IPS-15b (cell line): ENCODE measurements at regions not wholly inside any gene's neighbourhood (a gene's known extent, or its start where the extent isn't known, plus 50 kb on each side); places are given as distances from the start of the nearest gene placed in this dataset.
"Not testable (repeated sequence)": the region's sequence is repeated elsewhere in the genome, so short reads cannot be mapped to it uniquely, and the experiment has no call there.

Source experiments
- H3K27me3 ChIP-seq: one replicate; pipeline ENCODE4 v1.6.1; 2013; ENCODE audit warnings: low read length; ENCODE audit not compliant: control insufficient read depth, insufficient read depth
- H3K36me3 ChIP-seq: one replicate; pipeline ENCODE4 v1.6.1; 2013; ENCODE audit warnings: low read length; ENCODE audit not compliant: control insufficient read depth, insufficient read depth
- H3K4me1 ChIP-seq: one replicate; pipeline ENCODE4 v1.6.1; 2013; ENCODE audit warnings: mild to moderate bottlenecking, low read length; ENCODE audit not compliant: control insufficient read depth, insufficient read depth
- H3K4me3 ChIP-seq: one replicate; pipeline ENCODE4 v1.5.1; 2013; ENCODE audit warnings: low read depth, low read length
- H3K9ac ChIP-seq: one replicate; pipeline ENCODE4 v1.6.1; 2013; ENCODE audit warnings: low read depth, mild to moderate bottlenecking, low read length
- H3K9me3 ChIP-seq: one replicate; pipeline ENCODE4 v1.6.1; 2013; ENCODE audit warnings: mild to moderate bottlenecking, low read length; ENCODE audit not compliant: control insufficient read depth, insufficient read depth

DNA sequence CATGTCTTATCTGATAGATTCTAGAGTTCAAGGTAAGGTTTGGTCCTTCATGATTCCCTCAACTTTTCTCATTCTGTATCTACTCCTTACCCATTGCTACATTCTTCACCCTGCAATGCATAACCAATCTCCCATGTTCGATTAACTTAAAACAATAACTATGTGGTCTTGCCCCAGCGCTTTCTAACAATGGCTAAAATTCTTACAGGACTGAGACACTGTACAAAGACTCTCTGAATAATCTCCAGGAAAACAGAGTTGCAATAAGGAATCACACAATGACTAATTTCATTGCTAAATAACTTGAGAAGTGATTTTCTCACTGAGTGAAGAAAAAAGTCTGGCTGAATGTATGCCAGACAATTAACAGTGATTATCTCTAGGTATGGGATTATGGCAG, 69.6 kb upstream of the FAM174B start:
- Histone ChIP-seq H3K36me3 (no peaks in the 10 kb centered on the region), H3K27me3 (no peaks in the 10 kb centered on the region), H3K9ac (no peak overlapping the region), H3K4me3 (no peak overlapping the region), H3K9me3 (no peaks in the 10 kb centered on the region), H3K4me1 (no peaks in the 10 kb centered on the region)

DNA sequence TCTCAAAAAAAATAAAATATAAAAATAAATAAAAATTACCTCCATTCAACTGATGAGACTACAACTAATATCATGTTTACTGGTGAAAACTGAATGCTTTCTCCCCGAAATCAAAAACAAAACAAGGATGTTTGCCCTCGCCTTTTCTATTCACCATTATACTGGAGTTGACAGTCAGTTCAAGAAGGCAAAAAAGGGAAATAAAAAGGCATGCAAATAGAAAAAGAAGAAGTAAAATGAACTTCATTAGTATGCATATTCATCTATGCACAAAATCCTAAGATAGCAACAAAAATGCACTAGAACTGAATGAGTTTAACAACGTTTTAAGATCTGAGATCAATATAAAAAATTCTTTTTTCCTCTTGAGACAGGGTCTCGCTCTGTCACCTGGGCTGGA, 72.7 kb upstream of the FAM174B start:
- Histone ChIP-seq H3K4me3 (no peak overlapping the region), H3K9ac (no peak overlapping the region)

DNA sequence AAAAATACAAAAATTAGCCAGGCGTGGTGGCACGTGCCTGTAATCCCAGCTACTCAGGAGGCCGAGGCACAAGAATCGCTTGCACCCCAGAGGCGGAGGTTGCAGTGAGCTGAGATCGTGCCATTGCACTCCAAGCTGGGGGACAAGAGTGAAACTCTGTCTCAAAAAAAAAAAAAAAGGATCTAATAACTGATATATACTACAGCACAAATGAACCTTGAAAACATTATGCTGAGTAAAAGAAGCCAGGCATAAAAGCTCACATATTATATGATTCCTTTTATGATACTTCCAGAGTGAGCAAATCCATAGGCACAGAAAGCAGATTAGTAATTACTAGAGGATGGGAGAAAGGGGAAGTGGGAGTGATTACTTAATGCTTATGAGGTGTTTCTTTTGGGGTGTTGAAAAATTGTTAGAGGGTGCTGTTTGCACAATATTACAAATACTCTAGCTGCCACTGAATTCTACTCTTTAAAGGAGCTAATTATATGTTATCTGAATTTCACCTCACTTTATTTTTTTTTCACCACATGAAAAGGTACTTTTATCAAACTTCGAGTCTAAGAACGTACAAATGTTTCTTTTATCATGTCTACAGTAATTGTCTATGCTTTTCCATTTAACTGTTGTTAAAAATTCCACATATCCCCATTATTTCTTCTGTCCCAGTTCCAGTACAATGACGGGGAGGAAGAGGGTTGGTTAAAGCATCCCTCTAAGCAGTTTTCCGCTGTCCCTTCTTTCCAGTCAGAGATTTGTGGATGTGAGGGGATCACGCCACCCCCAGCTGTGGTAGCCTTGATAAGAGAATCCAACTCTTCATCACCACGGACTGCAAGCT, 77.7 kb upstream of the FAM174B start:
- no peaks in the 10 kb centered on the region for H3K4me1 ChIP-seq
- peak overlapping the region; percentile 45 for H3K4me3 ChIP-seq
- H3K27me3 ChIP-seq: no peaks in the 10 kb centered on the region
- no peak overlapping the region for H3K9ac ChIP-seq
- no peaks in the 10 kb centered on the region for H3K9me3 ChIP-seq
- no peaks in the 10 kb centered on the region for H3K36me3 ChIP-seq

More for the DNA sequence above, 72.7 kb upstream of the FAM174B start:
- Histone ChIP-seq H3K9me3 (no peaks in the 10 kb centered on the region), H3K27me3 (no peaks in the 10 kb centered on the region), H3K36me3 (no peaks in the 10 kb centered on the region), H3K4me1 (no peaks in the 10 kb centered on the region)

DNA sequence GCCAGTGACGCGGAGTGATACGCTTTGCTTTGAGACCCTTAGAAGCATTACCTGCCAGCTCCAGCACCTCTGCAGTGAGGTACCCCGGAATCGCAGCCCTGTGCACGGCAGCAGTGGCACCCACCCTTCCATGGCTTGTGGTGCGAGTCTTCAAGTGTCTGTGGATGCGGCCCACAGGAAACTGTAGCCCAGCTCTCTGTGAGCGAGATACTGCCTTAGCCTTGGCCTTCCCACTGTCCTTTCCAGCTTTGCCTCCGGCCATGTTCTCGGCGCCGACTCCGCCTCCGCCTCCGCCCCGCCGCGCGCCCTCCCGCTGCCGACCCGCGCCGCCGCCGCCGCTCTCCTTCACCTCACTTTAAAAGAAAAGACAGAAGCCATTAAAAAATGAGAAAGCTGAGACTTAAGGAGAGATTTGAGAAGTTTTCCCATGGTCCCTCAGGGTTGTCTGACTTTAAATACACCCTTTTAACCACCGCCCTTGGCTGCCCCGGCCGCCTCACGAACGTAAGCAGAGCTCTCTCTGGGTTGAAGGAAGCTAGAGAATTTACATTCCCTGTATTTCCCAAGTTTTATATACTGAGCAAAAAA, 78.5 kb upstream of the FAM174B start:
- H3K36me3 ChIP-seq: no peaks in the 10 kb centered on the region
- no peaks in the 10 kb centered on the region for H3K4me1 ChIP-seq
- H3K9me3 ChIP-seq: no peaks in the 10 kb centered on the region
- no peak overlapping the region for H3K9ac ChIP-seq
- H3K4me3 ChIP-seq: peak overlapping the region; percentile 45
- no peaks in the 10 kb centered on the region for H3K27me3 ChIP-seq

DNA sequence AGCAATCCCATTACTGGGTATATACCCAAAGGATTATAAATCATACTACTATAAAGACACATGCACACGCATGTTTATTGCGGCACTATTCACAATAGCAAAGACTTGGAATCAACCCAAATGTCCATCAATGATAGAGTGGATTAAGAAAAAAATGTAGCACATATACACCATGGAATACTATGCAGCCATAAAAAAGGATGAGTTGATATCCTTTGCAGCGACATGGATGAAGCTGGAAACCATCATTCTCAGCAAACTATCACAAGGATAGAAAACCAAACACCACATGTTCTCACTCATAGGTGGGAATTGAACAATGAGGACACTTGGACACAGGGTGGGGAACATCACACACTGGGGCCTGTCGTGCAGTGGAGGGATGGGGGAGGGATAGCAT, 83.7 kb upstream of the FAM174B start:
- peaks cover 13% of the 10 kb centered on the region for H3K4me1 ChIP-seq
- not testable (repeated sequence) for H3K4me3 ChIP-seq, H3K36me3 ChIP-seq, H3K9ac ChIP-seq, H3K9me3 ChIP-seq, H3K27me3 ChIP-seq

DNA sequence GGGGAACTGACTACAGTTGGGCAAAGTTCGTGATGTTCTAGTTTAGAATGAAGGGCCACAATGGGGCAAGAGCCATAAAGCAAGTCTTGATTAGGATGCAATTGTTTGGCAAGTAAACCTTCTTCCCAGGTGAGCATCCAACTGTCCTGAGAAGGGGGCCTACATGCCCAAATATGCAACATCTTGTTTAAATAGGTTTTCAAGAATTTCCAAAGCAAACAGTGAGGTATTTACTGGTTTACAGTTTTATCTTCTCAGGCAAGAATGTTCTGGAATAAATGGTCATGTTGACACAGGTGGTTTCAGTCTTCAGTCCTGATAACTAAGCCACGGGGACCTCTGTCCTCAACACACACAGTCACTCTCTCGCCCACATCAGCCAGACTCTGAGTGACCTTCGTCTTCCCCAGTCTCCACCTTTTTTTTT, 90.3 kb upstream of the FAM174B start:
- H3K4me3 ChIP-seq: no peak overlapping the region
- H3K27me3 ChIP-seq: no peaks in the 10 kb centered on the region
- H3K9ac ChIP-seq: no peak overlapping the region
- peaks cover 13% of the 10 kb centered on the region for H3K4me1 ChIP-seq
- no peaks in the 10 kb centered on the region for H3K36me3 ChIP-seq
- H3K9me3 ChIP-seq: no peaks in the 10 kb centered on the region

DNA sequence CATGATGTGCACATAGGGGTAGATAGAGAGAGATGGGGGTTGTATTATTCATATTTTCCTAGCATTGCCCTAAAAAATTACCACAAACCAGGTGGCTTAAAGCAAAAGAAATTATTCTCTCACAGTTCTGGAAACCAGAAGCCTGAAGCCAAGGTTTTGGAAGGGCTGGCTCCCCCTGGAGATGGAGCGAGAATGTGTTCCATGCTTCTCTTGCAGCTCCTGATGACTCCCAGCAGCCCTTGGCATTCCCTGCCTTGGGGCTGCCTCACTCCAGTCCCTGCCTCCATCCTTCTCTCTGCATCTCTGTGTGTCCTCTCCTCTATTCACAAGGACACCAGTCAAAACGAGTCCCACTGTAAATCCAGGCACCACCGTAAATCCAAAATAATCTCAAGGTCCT, 91.5 kb upstream of the FAM174B start:
- Histone ChIP-seq H3K27me3 (no peaks in the 10 kb centered on the region), H3K9me3 (no peaks in the 10 kb centered on the region), H3K36me3 (no peaks in the 10 kb centered on the region), H3K4me1 (peaks cover 13% of the 10 kb centered on the region), H3K9ac (no peak overlapping the region), H3K4me3 (no peak overlapping the region)

DNA sequence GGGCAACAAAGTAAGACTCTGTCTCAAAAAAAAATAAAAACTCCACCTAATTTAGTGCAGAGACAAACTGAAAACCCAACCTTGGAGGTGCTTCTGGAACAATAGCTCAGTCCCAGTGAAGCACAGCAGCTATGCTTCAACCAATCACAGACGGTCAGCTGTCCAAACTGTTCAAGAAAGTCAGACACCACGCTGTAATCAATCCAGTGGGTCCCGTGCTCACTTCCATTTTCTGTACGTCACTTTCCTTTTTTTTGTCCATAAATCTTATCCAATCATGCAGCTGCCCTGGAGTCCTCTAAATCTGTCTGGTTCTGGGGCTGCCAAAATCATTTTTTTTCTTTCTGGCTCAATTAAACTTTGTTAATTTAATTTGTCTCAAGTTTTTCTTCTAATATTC, 93.6 kb upstream of the FAM174B start:
- Histone ChIP-seq H3K4me1 (no peaks in the 10 kb centered on the region), H3K27me3 (no peaks in the 10 kb centered on the region), H3K4me3 (no peak overlapping the region), H3K9ac (no peak overlapping the region), H3K9me3 (no peaks in the 10 kb centered on the region), H3K36me3 (no peaks in the 10 kb centered on the region)

DNA sequence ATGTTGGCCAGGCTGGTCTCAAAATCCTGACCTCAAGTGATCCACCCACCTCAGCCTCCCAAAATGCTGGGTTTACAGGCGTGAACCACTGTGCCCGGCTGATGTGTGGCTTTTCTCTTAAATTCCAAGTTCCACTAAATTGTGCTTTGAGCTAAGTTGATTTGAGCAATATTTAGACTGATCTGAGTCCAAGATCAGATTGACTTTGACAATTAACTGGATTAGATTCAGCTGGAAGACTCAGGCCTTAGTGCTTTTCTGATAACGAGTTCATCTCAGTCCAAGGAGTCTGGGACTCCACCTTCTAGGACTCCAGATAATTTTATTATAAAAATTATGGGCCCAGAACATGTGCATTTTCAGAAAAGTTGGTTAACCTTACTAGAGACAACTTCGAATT, 94.4 kb upstream of the FAM174B start:
- Histone ChIP-seq H3K4me1 (no peaks in the 10 kb centered on the region), H3K27me3 (no peaks in the 10 kb centered on the region)

DNA sequence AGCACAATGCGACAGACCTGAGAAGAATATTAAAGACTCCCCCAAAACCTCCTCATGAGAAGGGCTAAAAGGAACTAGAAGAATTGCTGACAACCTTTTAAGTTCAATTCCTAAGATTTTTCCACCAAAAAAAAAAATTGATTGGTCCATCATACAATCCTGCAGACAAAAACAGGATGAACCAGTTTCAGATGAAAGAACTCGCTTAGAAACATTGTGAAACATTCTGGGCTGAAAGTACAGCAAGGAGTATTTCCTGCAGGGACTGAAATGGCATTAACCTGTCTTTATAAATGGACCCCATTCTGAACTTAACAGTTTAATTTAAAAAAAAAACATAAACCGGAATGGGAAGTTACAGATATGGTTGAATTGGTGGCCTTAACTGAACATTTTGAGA, 96.0 kb upstream of the FAM174B start:
- H3K27me3 ChIP-seq: no peaks in the 10 kb centered on the region
- H3K36me3 ChIP-seq: no peaks in the 10 kb centered on the region
- H3K4me1 ChIP-seq: no peaks in the 10 kb centered on the region
- no peak overlapping the region for H3K9ac ChIP-seq
- no peaks in the 10 kb centered on the region for H3K9me3 ChIP-seq
- H3K4me3 ChIP-seq: no peak overlapping the region

More for the DNA sequence above, 94.4 kb upstream of the FAM174B start:
- H3K4me3 ChIP-seq: no peak overlapping the region
- no peaks in the 10 kb centered on the region for H3K36me3 ChIP-seq
- H3K9ac ChIP-seq: no peak overlapping the region
- no peaks in the 10 kb centered on the region for H3K9me3 ChIP-seq

DNA sequence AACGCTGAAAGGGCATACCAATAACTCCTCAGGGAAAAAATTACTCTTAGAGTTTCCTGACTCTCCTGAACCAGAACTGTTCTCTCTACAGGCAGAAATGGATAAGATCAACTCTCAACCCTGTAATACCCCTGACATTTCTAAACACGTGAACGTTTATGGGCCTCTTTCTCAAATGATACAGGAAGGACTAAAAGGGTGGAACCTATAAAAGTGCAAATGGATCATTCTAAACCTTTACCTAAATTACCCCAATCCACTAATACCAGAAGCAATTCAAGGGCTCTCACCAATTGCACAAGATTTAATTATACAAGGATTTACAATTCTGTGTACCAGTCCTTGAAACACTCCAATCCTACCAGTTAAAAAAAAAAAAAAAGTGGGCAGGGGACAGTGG, 98.0 kb upstream of the FAM174B start:
- H3K27me3 ChIP-seq: no peaks in the 10 kb centered on the region
- no peaks in the 10 kb centered on the region for H3K4me1 ChIP-seq
- no peak overlapping the region for H3K4me3 ChIP-seq
- H3K9me3 ChIP-seq: no peaks in the 10 kb centered on the region
- H3K36me3 ChIP-seq: no peaks in the 10 kb centered on the region
- no peak overlapping the region for H3K9ac ChIP-seq

DNA sequence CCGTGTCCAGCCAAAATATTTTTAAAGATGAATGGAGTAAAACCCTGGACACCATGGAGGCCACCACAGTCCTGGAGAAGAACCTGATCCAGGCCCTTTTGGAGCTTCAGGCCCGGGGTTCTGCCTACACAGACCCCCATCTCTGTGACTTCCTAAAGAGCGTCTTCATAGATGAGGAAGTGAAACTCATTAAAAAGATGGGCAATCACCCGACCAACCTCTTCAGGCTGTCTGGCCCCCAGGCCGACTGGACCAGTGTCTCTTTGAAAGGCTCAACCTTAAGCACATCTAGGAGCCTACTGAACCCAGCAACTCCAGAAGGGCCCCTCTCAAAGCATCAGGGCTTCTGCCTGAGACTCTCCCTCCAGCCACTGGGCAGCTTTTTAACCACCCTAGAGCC, 107.9 kb upstream of the FAM174B start:
- no peaks in the 10 kb centered on the region for H3K4me1 ChIP-seq

More for the DNA sequence above, 107.9 kb upstream of the FAM174B start:
- Histone ChIP-seq H3K9ac (no peak overlapping the region), H3K36me3 (no peaks in the 10 kb centered on the region), H3K9me3 (no peaks in the 10 kb centered on the region), H3K4me3 (no peak overlapping the region), H3K27me3 (no peaks in the 10 kb centered on the region)
